B cell (primary cell): ENCODE measurements at regions not wholly inside any gene's neighbourhood (a gene's known extent, or its start where the extent isn't known, plus 50 kb on each side); places are given as distances from the start of the nearest gene placed in this dataset.

ENCODE experiments used
- EZH2 ChIP-seq: IDR thresholded peaks from 2 replicates; pipeline ENCODE4 v1.6.1; 2012; ENCODE audit warnings: borderline replicate concordance, low read depth, mild to moderate bottlenecking, moderate library complexity, low read length; ENCODE audit not compliant: insufficient read depth, poor library complexity, severe bottlenecking
- TF ChIP-seq, protein P1 (sequence below): fragments of 200-600 bp; IDR thresholded peaks from one replicate; pipeline ENCODE4 v1.8.0; 2022; ENCODE audit warnings: antibody characterized with exemption, mild to moderate bottlenecking

DNA sequence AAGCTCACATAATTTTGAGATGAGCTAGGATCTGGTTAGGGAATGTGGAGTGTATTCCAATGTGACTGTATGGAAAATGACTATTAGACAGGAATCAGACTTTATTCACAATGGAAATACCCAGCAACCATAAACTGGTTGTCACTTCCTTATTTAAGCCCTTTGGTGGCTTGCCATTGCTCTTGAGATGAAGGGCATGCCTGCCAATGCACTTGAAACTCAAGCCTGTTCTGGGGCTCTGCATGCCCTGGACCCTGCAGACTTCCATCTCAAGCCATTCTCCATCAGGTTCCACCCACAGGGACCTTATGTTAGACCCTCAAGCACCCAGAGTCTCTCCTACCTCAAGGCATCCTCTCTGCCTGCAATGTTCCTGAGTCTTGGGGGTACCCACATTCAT, 145.5 kb downstream of the MPP7 start:
- no peak for TF ChIP-seq EZH2
- TF ChIP-seq, protein P1, sequence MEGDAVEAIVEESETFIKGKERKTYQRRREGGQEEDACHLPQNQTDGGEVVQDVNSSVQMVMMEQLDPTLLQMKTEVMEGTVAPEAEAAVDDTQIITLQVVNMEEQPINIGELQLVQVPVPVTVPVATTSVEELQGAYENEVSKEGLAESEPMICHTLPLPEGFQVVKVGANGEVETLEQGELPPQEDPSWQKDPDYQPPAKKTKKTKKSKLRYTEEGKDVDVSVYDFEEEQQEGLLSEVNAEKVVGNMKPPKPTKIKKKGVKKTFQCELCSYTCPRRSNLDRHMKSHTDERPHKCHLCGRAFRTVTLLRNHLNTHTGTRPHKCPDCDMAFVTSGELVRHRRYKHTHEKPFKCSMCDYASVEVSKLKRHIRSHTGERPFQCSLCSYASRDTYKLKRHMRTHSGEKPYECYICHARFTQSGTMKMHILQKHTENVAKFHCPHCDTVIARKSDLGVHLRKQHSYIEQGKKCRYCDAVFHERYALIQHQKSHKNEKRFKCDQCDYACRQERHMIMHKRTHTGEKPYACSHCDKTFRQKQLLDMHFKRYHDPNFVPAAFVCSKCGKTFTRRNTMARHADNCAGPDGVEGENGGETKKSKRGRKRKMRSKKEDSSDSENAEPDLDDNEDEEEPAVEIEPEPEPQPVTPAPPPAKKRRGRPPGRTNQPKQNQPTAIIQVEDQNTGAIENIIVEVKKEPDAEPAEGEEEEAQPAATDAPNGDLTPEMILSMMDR, result no peak
